Loucy (cell line): ENCODE measurements at regions not wholly inside any gene's neighbourhood (a gene's known extent, or its start where the extent isn't known, plus 50 kb on each side); places are given as distances from the start of the nearest gene placed in this dataset.

ENCODE experiments used
- H2AFZ ChIP-seq: fragments of 200-600 bp; sonication (generic); 2 replicates; pipeline ENCODE4 v1.6.0; 2016; ENCODE audit warnings: antibody characterized with exemption, mild to moderate bottlenecking, low read length, moderate library complexity
- H3F3A ChIP-seq: fragments of 200-600 bp; 2 replicates; pipeline ENCODE4 v1.6.0; 2016; ENCODE audit warnings: antibody characterized with exemption, low read depth, mild to moderate bottlenecking
- H3K27me3 ChIP-seq: fragments of 200-600 bp; sonication (generic); 2 replicates; pipeline ENCODE4 v1.6.1; 2014; ENCODE audit warnings: low read length, mild to moderate bottlenecking; ENCODE audit not compliant: insufficient read depth, poor library complexity, severe bottlenecking
- H3K36me3 ChIP-seq: fragments of 200-600 bp; sonication (generic); 2 replicates; pipeline ENCODE4 v1.6.1; 2016; ENCODE audit warnings: low read length; ENCODE audit not compliant: insufficient read depth
- H3K4me1 ChIP-seq: fragments of 200-600 bp; sonication (generic); 2 replicates; pipeline ENCODE4 v1.5.1; 2014; ENCODE audit warnings: low read length, mild to moderate bottlenecking; ENCODE audit not compliant: insufficient read depth, poor library complexity, severe bottlenecking
- H3K4me2 ChIP-seq: fragments of 200-600 bp; sonication (generic); 2 replicates; pipeline ENCODE4 v1.6.0; 2014; ENCODE audit warnings: antibody characterized with exemption, low read length, low read depth, mild to moderate bottlenecking; ENCODE audit not compliant: poor library complexity, severe bottlenecking
- H3K4me3 ChIP-seq: fragments of 200-600 bp; sonication (generic); 2 replicates; pipeline ENCODE4 v1.5.1; 2014; ENCODE audit warnings: low read length, mild to moderate bottlenecking, mixed read lengths; ENCODE audit not compliant: poor library complexity, severe bottlenecking
- H3K79me2 ChIP-seq: fragments of 200-600 bp; sonication (generic); 2 replicates; pipeline ENCODE4 v1.6.1; 2014; ENCODE audit warnings: low read length; ENCODE audit not compliant: insufficient read depth
- H3K9ac ChIP-seq: fragments of 200-600 bp; sonication (generic); 2 replicates; pipeline ENCODE4 v1.6.0; 2014; ENCODE audit warnings: mild to moderate bottlenecking, low read depth, low read length, moderate library complexity; ENCODE audit not compliant: poor library complexity, severe bottlenecking
- H3K9me2 ChIP-seq: fragments of 200-600 bp; sonication (generic); replicated peaks from 2 replicates; pipeline ENCODE4 v1.6.1; 2016; ENCODE audit warnings: low read depth, low read length, mixed read lengths
- H3K9me3 ChIP-seq: fragments of 200-600 bp; sonication (generic); 2 replicates; pipeline ENCODE4 v1.6.1; 2014; ENCODE audit warnings: mild to moderate bottlenecking, antibody characterized with exemption, low read length, low read depth; ENCODE audit not compliant: insufficient read depth
- H4K20me1 ChIP-seq: fragments of 200-600 bp; sonication (generic); 2 replicates; pipeline ENCODE4 v1.6.0; 2014; ENCODE audit warnings: antibody characterized with exemption, low read length, mild to moderate bottlenecking; ENCODE audit not compliant: insufficient read depth, poor library complexity, severe bottlenecking
- CTCF ChIP-seq: fragments of 200-600 bp; sonication (generic); conservative IDR thresholded peaks from 2 replicates; pipeline ENCODE4 v1.5.1; 2014; ENCODE audit warnings: mild to moderate bottlenecking, antibody characterized with exemption, low read length
- EZH2phosphoT487 ChIP-seq: fragments of 200-600 bp; IDR thresholded peaks from 2 replicates; pipeline ENCODE4 v1.6.1; 2018; ENCODE audit warnings: antibody characterized with exemption, mild to moderate bottlenecking, moderate library complexity, borderline replicate concordance

GRCh38 chr3:137845666-137846065 lies 81.6 kb downstream of the SOX14 start:
- TF ChIP-seq CTCF (no peak), EZH2phosphoT487 (no peak)
- no peaks in the 10 kb centered on the region for H3F3A ChIP-seq
- no peaks in the 10 kb centered on the region for H4K20me1 ChIP-seq
- no peaks in the 10 kb centered on the region for H3K79me2 ChIP-seq
- H3K27me3 ChIP-seq: no peaks in the 10 kb centered on the region
- H2AFZ ChIP-seq: no peak overlapping the region
- no peaks in the 10 kb centered on the region for H3K9me3 ChIP-seq
- no peaks in the 10 kb centered on the region for H3K36me3 ChIP-seq
- H3K4me3 ChIP-seq: no peak overlapping the region
- H3K4me1 ChIP-seq: no peaks in the 10 kb centered on the region
- H3K9ac ChIP-seq: no peak overlapping the region
- H3K9me2 ChIP-seq: no peaks in the 10 kb centered on the region
- H3K4me2 ChIP-seq: no peak overlapping the region

- Histone ChIP-seq H3K9ac (no peak overlapping the region), H3K27me3 (no peaks in the 10 kb centered on the region), H4K20me1 (no peaks in the 10 kb centered on the region), H3K4me1 (no peaks in the 10 kb centered on the region), H3K4me2 (no peak overlapping the region), H3K9me2 (no peaks in the 10 kb centered on the region), H2AFZ (no peak overlapping the region), H3K79me2 (no peaks in the 10 kb centered on the region), H3F3A (no peaks in the 10 kb centered on the region), H3K9me3 (no peaks in the 10 kb centered on the region), H3K36me3 (no peaks in the 10 kb centered on the region), H3K4me3 (no peak overlapping the region)
- no peak for TF ChIP-seq CTCF
- no peak for TF ChIP-seq EZH2phosphoT487
These were observed 88.3 kb downstream of the SOX14 start for GRCh38 chr3:137852391-137852830.

GRCh38 chr3:137854533-137855261 lies 90.6 kb downstream of the SOX14 start:
- no peaks in the 10 kb centered on the region for H3K27me3 ChIP-seq
- H2AFZ ChIP-seq: no peak overlapping the region
- H4K20me1 ChIP-seq: no peaks in the 10 kb centered on the region
- no peaks in the 10 kb centered on the region for H3K9me3 ChIP-seq
- H3K9me2 ChIP-seq: no peaks in the 10 kb centered on the region
- H3K79me2 ChIP-seq: no peaks in the 10 kb centered on the region
- no peak overlapping the region for H3K4me2 ChIP-seq
- H3K36me3 ChIP-seq: no peaks in the 10 kb centered on the region
- H3K4me1 ChIP-seq: no peaks in the 10 kb centered on the region
- no peak for TF ChIP-seq EZH2phosphoT487
- TF ChIP-seq CTCF: no peak
- no peaks in the 10 kb centered on the region for H3F3A ChIP-seq
- no peak overlapping the region for H3K9ac ChIP-seq
- H3K4me3 ChIP-seq: no peak overlapping the region
